K562 (cell line): ENCODE measurements at regions not wholly inside any gene's neighbourhood (a gene's known extent, or its start where the extent isn't known, plus 50 kb on each side); places are given as distances from the start of the nearest gene placed in this dataset.
A peak's percentile ranks its signal among the peaks of the same experiment; 100 is the strongest.

Experiments used
- ARID1B ChIP-seq: fragments of 450-650 bp; IDR thresholded peaks from 2 replicates; pipeline ENCODE4 v1.6.1; 2016; ENCODE audit warnings: antibody characterized with exemption, mild to moderate bottlenecking, inconsistent platforms
- CBX2 ChIP-seq: fragments of 200-600 bp; sonication (generic); IDR thresholded peaks from one replicate; pipeline ENCODE4 v1.6.1; 2012; ENCODE audit warnings: mild to moderate bottlenecking, low read length, inconsistent platforms; ENCODE audit not compliant: insufficient read depth, poor library complexity, severe bottlenecking
- ETV6 ChIP-seq, 3 experiments: fragments of 150-350 bp in 1 of 3; sonication (generic) in 1 of 3; formaldehyde crosslinking in 1 of 3; IDR thresholded peaks; 2 replicates each; pipeline versions ENCODE4 v1.6.1 to v1.8.0; 2014 to 2022; ENCODE audit warnings: borderline replicate concordance in 2 of 3, low read depth in 2 of 3, antibody characterized with exemption in 1 of 3, low read length in 1 of 3, mild to moderate bottlenecking in 1 of 3, missing genetic modification reagents in 1 of 3
- FOXP4 ChIP-seq: sonication (generic); formaldehyde crosslinking; IDR thresholded peaks from 2 replicates; pipeline ENCODE4 v1.8.0; 2022; ENCODE audit warnings: mild to moderate bottlenecking, missing genetic modification reagents, borderline replicate concordance
- GATAD2A ChIP-seq: fragments of 450-650 bp; IDR thresholded peaks from 2 replicates; pipeline ENCODE4 v1.6.1; 2017
- HMGN3 ChIP-seq: IDR thresholded peaks from 2 replicates; pipeline ENCODE4 v1.6.1; 2011; ENCODE audit warnings: borderline replicate concordance, low read depth, mild to moderate bottlenecking, mixed read lengths, low read length; ENCODE audit not compliant: insufficient read length; ENCODE audit errors: extremely low read depth
- KLF1 ChIP-seq: fragments of 450-650 bp; IDR thresholded peaks from 2 replicates; pipeline ENCODE4 v1.6.1; 2016; ENCODE audit warnings: missing genetic modification characterization, missing compliant biosample characterization
- MAFK ChIP-seq: IDR thresholded peaks from 2 replicates; pipeline ENCODE4 v1.6.1; 2011; ENCODE audit warnings: low read length, improper control_type of control experiment
- NCOA2 ChIP-seq, 2 experiments: fragments of 450-650 bp; IDR thresholded peaks; 2 replicates each; pipeline ENCODE4 v1.6.1; 2018; ENCODE audit warnings: mild to moderate bottlenecking in 2 of 2, moderate library complexity in 1 of 2; ENCODE audit not compliant: partially characterized antibody in 2 of 2
- NFXL1 ChIP-seq: fragments of 450-650 bp; formaldehyde crosslinking; IDR thresholded peaks from 2 replicates; pipeline ENCODE4 v1.4.0; 2021; ENCODE audit warnings: mild to moderate bottlenecking
- PHB2 ChIP-seq: fragments of 450-650 bp; IDR thresholded peaks from 2 replicates; pipeline ENCODE4 v1.6.1; 2017; ENCODE audit warnings: low read depth
- POLR2G ChIP-seq: fragments of 200-400 bp; formaldehyde crosslinking; IDR thresholded peaks from 2 replicates; pipeline ENCODE4 v1.6.1; 2017; ENCODE audit warnings: low read depth, mild to moderate bottlenecking, antibody characterized with exemption, low read length, moderate library complexity
- SMAD2 ChIP-seq: fragments of 150-350 bp; IDR thresholded peaks from 2 replicates; pipeline ENCODE4 v1.6.1; 2014; ENCODE audit warnings: low read depth, mild to moderate bottlenecking, low read length
- U2AF1 ChIP-seq: fragments of 200-400 bp; formaldehyde crosslinking; optimal IDR thresholded peaks from 2 replicates; pipeline ENCODE3; 2017; ENCODE audit warnings: mild to moderate bottlenecking, low read depth, low read length, moderate library complexity
- WHSC1 ChIP-seq: IDR thresholded peaks from one replicate; pipeline ENCODE4 v1.6.1; 2012; ENCODE audit warnings: low read length, control low read depth, inconsistent platforms
- ZC3H4 ChIP-seq: sonication (generic); formaldehyde crosslinking; IDR thresholded peaks from 2 replicates; pipeline ENCODE4 v1.9.0; 2021; ENCODE audit warnings: missing genetic modification reagents, borderline replicate concordance
- ZKSCAN3 ChIP-seq: fragments of 250-450 bp; sonication (Bioruptor Pico); IDR thresholded peaks from 2 replicates; pipeline ENCODE4 v1.4.0; 2020
- ZNF239 ChIP-seq: fragments of 250-450 bp; sonication (Bioruptor Pico); IDR thresholded peaks from 2 replicates; pipeline ENCODE4 v1.4.0; 2020; ENCODE audit warnings: mild to moderate bottlenecking
- ZNF280A ChIP-seq: fragments of 450-650 bp; IDR thresholded peaks from 2 replicates; pipeline ENCODE4 v1.6.1; 2018; ENCODE audit warnings: mild to moderate bottlenecking, low read depth; ENCODE audit not compliant: partially characterized antibody
- TF ChIP-seq, protein P1 (sequence below), 2 experiments: IDR thresholded peaks; 2 replicates each; pipeline ENCODE4 v1.6.1; 2012; ENCODE audit warnings: improper control_type of control experiment in 2 of 2, low read depth in 2 of 2, low read length in 2 of 2, borderline replicate concordance in 1 of 2

DNA sequence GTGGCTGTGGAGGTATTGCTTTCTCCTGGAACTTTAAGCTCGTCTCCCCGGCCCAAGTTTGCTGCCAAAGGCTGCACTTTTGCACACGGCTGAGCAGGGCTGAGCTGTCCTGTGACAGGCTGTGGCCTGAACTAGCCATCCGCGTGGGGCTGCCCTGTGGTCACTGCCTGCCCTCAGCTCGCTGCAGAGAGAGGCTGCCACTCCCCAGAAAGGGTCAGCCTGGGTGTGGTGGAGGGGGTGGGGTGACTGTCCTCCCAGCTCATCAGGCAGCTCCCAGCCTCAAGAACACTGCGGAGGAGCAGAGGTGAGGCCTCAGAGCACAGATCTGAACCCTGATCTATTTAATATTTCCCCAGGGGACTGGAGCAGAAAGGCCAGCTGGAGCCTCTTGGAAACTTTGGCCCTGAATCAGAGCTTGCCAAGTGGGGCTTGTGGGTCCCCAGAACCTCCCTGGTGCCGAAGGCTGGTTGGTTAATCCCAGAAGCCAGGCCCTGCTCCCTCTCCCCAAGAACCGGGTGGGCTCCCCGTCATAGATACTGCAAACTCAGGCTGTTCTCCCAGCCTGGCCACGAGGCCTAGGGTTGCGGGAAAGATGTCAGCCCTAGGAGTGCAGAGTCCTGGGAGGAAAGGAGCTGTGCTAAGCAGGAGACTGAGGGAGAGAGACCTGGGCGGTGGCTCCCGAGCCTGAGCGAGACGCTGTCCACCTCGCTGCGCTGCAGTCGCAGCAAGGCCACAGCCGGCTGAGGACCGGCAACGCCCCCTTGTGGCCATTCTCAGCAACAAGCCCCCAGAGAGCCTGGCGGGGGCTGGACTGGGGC, 125.1 kb upstream of the IPO9 start (continued):
- no peak for TF ChIP-seq CBX2
- TF ChIP-seq ARID1B = peak; percentile 17; the same call in 1 of the 2 replicates
- peak; percentile 82 for TF ChIP-seq HMGN3
- TF ChIP-seq ZKSCAN3 (CRISPR knock-in tag) = no peak
- 0 out of 2 replicates have a peak, but pooled peaks have one; percentile 13 for TF ChIP-seq MAFK
- TF ChIP-seq ETV6 (IDR thresholded peaks at IDR 0.05; ENCODE audit: borderline replicate concordance in 1 of 2, low read depth in 2 of 2, low read length in 1 of 2) = no peak
- no peak for TF ChIP-seq ETV6 (CRISPR knock-in tag; IDR thresholded peaks at IDR 0.05; ENCODE audit: borderline replicate concordance)
- TF ChIP-seq ZC3H4 (CRISPR knock-in tag) = no peak
- TF ChIP-seq, protein P1, sequence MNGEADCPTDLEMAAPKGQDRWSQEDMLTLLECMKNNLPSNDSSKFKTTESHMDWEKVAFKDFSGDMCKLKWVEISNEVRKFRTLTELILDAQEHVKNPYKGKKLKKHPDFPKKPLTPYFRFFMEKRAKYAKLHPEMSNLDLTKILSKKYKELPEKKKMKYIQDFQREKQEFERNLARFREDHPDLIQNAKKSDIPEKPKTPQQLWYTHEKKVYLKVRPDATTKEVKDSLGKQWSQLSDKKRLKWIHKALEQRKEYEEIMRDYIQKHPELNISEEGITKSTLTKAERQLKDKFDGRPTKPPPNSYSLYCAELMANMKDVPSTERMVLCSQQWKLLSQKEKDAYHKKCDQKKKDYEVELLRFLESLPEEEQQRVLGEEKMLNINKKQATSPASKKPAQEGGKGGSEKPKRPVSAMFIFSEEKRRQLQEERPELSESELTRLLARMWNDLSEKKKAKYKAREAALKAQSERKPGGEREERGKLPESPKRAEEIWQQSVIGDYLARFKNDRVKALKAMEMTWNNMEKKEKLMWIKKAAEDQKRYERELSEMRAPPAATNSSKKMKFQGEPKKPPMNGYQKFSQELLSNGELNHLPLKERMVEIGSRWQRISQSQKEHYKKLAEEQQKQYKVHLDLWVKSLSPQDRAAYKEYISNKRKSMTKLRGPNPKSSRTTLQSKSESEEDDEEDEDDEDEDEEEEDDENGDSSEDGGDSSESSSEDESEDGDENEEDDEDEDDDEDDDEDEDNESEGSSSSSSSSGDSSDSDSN (IDR thresholded peaks at IDR 0.05; ENCODE audit: borderline replicate concordance in 1 of 2, low read depth in 2 of 2, low read length in 2 of 2) = peak; percentile 22 to 57; a peak in 1 of 4 replicates
- no peak for TF ChIP-seq NCOA2 (IDR thresholded peaks at IDR 0.05; ENCODE audit: partially characterized antibody in 2 of 2)
- TF ChIP-seq WHSC1 = no peak
- TF ChIP-seq GATAD2A = no peak
- no peak for TF ChIP-seq NFXL1
- no peak for TF ChIP-seq PHB2
- peak; percentile 77; the same call in 1 of the 2 replicates for TF ChIP-seq KLF1 (tag)
- TF ChIP-seq FOXP4 (CRISPR knock-in tag) = no peak
- peak; percentile 44; the same call in 1 of the 2 replicates for TF ChIP-seq POLR2G
- TF ChIP-seq ZNF280A = no peak
- TF ChIP-seq SMAD2 = no peak
- TF ChIP-seq ZNF239 (CRISPR knock-in tag) = peak; percentile 30; the same call in 1 of the 2 replicates
- TF ChIP-seq U2AF1 = no peak
